ENCODE measurements at regions not wholly inside any gene's neighbourhood (a gene's known extent, or its start where the extent isn't known, plus 50 kb on each side); places are given as distances from the start of the nearest gene placed in this dataset.
A peak's percentile ranks its signal among the peaks of the same experiment; 100 is the strongest.
"Not testable (repeated sequence)": the region's sequence is repeated elsewhere in the genome, so short reads cannot be mapped to it uniquely, and the experiment has no call there.

- FAIRE-seq: no peak
- DNase-seq (ENCODE audit: low spot score in 2 of 2): no peak
Observed at GRCh38 chr1:58209575-58209974, 337.0 kb downstream of the OMA1 start.

GRCh38 chr1:58206749-58207148 lies 339.8 kb downstream of the OMA1 start:
- FAIRE-seq (no peak), DNase-seq (ENCODE audit: low spot score in 2 of 2) (no peak)

- DNase-seq (ENCODE audit: low spot score in 2 of 2) (no peak), FAIRE-seq (no peak)
Observed at GRCh38 chr1:58204284-58204683, 342.2 kb downstream of the OMA1 start.

- no peak for DNase-seq (ENCODE audit: low spot score in 2 of 2)
- FAIRE-seq: no peak
Observed at GRCh38 chr1:58201492-58202106, 344.9 kb downstream of the OMA1 start.

- FAIRE-seq: no peak
- DNase-seq (ENCODE audit: low spot score in 2 of 2): no peak
Observed at GRCh38 chr1:58200437-58200836, 346.1 kb downstream of the OMA1 start.

- FAIRE-seq (no peak), DNase-seq (ENCODE audit: low spot score in 2 of 2) (no peak)
Observed at GRCh38 chr1:58197811-58198210, 348.7 kb downstream of the OMA1 start.

GRCh38 chr1:58190267-58190988 lies 356.1 kb downstream of the OMA1 start:
- FAIRE-seq: no peak
- DNase-seq (ENCODE audit: low spot score in 2 of 2): peak in 1 of 2 donors; percentile 12

GRCh38 chr1:58189453-58189852 lies 357.1 kb downstream of the OMA1 start:
- FAIRE-seq (no peak), DNase-seq (ENCODE audit: low spot score in 2 of 2) (no peak)

GRCh38 chr1:58183286-58183685 lies 363.2 kb downstream of the OMA1 start:
- no peak for FAIRE-seq
- no peak for DNase-seq (ENCODE audit: low spot score in 2 of 2)

GRCh38 chr1:58180537-58180936 lies 366.0 kb downstream of the OMA1 start:
- no peak for FAIRE-seq
- no peak for DNase-seq (ENCODE audit: low spot score in 2 of 2)

- DNase-seq (ENCODE audit: low spot score in 2 of 2); FAIRE-seq: not testable (repeated sequence)
Observed at GRCh38 chr1:58169160-58169559, 377.4 kb downstream of the OMA1 start.

- not testable (repeated sequence) for DNase-seq (ENCODE audit: low spot score in 2 of 2); FAIRE-seq
Observed at GRCh38 chr1:58167131-58167530, 379.4 kb downstream of the OMA1 start.

GRCh38 chr1:58166417-58166816 lies 380.1 kb downstream of the OMA1 start:
- FAIRE-seq: no peak
- no peak for DNase-seq (ENCODE audit: low spot score in 2 of 2)

GRCh38 chr1:58165073-58165472 lies 381.5 kb downstream of the OMA1 start:
- DNase-seq (ENCODE audit: low spot score in 2 of 2) (no peak), FAIRE-seq (no peak)

- DNase-seq (ENCODE audit: low spot score in 2 of 2): peak in 1 of 2 donors; percentile 14
- no peak for FAIRE-seq
Observed at GRCh38 chr1:58162952-58163550, 383.5 kb downstream of the OMA1 start.

GRCh38 chr1:58159434-58159830 lies 387.1 kb downstream of the OMA1 start:
- DNase-seq (ENCODE audit: low spot score in 2 of 2) (no peak), FAIRE-seq (no peak)

GRCh38 chr1:58158506-58159433 lies 387.8 kb downstream of the OMA1 start:
- no peak for FAIRE-seq
- no peak for DNase-seq (ENCODE audit: low spot score in 2 of 2)

GRCh38 chr1:58158016-58158415 lies 388.5 kb downstream of the OMA1 start:
- FAIRE-seq (no peak), DNase-seq (ENCODE audit: low spot score in 2 of 2) (no peak)

- FAIRE-seq (no peak), DNase-seq (ENCODE audit: low spot score in 2 of 2) (no peak)
Observed at GRCh38 chr1:58157256-58157655, 389.3 kb downstream of the OMA1 start.

GRCh38 chr1:58156831-58157230 lies 389.7 kb downstream of the OMA1 start:
- DNase-seq (ENCODE audit: low spot score in 2 of 2) (no peak), FAIRE-seq (no peak)

- FAIRE-seq (no peak), DNase-seq (ENCODE audit: low spot score in 2 of 2) (no peak)
Observed at GRCh38 chr1:58156124-58156468, 390.4 kb downstream of the OMA1 start.
